M059J (cell line): ENCODE measurements at regions not wholly inside any gene's neighbourhood (a gene's known extent, or its start where the extent isn't known, plus 50 kb on each side); places are given as distances from the start of the nearest gene placed in this dataset.

Experiments used
- DNase-seq: peaks from one replicate; pipeline ENCODE4 v3.0.0-alpha.2; 2012; ENCODE audit warnings: low read depth

GRCh38 chr11:70535191-70535971 lies 137.1 kb downstream of the CTTN start:
- DNase-seq, result no peak

DNA sequence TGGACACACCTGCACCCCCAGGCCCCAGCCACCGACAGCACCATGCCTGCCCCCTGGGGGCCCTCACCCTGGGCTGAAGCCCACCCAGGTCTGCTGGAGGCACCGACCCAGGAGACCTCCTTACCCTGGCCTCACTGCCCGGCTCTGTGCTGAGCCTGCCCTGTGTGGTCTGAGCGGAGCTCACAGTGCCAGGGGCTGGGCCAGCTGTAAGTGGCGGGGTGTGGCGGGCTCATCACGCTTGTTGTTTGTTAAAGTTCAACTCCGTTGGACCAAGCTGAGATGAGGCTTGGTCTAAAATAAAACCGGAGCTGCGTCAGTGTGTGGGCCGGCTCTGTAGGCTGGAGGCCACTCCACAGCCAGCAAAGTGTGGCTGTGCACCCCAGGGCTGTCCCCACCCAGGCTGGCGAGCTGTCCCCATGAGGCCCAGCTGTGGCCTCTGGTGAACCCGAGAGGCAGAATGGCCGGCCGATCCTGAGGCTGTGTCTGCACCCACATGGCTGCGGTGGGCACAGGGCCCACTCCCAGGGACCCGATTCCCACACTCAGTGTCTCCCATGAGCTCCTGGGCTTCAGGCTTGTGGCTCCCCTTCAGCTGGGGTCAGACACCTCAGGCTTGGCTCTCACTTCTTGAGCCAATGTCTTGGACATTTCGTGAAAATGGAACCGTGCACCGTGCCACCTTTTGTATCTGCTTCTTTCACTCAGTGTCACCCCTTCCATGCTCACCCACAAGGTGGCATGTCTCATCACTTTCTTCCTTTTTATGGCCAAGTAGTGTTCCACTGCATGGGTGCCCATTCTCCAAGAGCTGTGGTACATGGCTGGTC lies 137.9 kb downstream of the CTTN start:
- no peak for DNase-seq

GRCh38 chr11:70537576-70538571 lies 139.5 kb downstream of the CTTN start:
- no peak for DNase-seq

GRCh38 chr11:70538641-70539359 lies 140.5 kb downstream of the CTTN start:
- DNase-seq, result no peak

- DNase-seq, result no peak
Measured at GRCh38 chr11:70539360-70540095, 141.2 kb downstream of the CTTN start.

DNA sequence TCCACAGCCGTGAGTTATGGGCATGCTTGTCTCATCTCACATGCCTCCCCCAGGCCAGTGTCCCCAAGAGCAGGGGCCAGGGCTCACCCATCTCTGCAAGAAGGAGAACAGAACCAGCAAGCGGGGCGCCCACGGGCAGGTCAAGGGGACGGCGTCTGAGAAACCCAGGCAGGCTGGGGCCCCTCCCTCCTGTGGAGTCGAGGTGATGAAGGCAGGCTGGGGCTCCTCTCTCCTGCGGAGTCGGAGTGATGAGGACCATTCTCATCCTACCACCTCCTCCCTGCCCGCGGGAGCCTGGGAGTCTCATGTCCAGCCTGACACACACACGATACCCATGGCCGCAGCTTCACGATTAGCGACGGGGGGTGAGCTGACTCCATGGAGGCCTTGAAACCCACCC lies 141.9 kb downstream of the CTTN start:
- DNase-seq, result no peak

GRCh38 chr11:70541176-70541575 lies 142.8 kb downstream of the CTTN start:
- no peak for DNase-seq

GRCh38 chr11:70541699-70542098 lies 143.4 kb downstream of the CTTN start:
- no peak for DNase-seq

- DNase-seq, result no peak
Measured at GRCh38 chr11:70542406-70542805, 144.1 kb downstream of the CTTN start.

DNA sequence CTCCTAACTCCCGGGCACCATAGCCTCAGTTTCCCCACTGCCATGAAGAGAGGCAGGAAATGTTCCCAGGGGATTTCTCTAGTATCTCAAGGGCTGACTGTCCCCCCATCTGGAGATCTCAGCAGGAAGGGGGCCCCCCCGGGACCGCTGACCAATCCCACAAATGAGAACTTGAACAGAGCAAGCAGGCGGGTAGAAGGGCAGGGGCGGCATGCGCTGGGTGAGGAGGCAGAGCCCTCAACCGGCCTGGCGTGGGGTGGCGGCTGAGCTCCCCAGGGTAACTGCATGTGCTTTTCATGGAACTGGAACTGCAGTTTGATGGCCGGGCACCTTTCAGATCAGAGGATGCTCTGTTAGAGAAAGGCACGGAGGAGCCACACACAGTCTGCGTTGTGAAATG lies 144.5 kb downstream of the CTTN start:
- no peak for DNase-seq

GRCh38 chr11:70543611-70544010 lies 145.3 kb downstream of the CTTN start:
- no peak for DNase-seq

- no peak for DNase-seq
Measured at GRCh38 chr11:70544067-70544773, 145.9 kb downstream of the CTTN start.

DNA sequence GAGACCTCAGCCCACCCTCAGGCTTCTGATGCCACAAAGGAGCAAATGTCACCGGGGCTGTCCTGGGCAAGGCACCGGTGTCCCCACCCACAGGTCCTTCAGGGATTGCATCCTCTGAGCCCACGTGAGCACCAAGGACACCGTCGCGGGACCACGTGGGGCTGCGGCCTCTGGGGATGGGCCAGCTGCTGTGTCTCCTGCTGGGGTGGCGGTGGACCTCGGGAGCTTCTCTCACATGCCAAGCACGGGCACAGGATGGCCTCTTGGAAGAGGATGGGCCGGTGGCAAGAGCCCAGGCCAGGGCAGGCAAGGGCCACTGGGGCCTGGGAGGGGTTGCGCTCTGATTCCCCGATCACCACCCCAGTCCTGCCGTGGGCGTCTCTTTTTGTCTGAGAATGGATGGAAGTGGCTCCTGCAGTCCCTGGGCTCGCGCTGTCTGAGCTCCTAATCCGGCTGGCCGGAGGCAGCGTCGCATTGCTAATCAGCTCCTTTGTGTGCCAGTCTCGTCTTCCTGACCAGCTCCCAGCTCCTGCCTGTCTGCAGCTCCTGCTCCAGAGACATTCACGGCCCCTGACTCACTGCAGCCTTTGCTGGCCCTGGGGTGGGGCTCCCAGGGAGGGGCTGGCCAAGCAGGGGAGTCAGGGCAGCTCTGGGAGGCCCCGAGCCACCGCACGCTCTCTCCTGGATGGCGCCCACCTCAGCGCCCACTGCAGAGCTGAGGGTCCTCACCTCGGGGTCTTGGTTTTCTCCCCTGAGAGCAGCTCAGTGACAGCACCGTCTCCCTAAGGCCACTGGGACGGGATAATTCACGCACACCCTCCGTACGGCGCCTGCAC lies 146.7 kb downstream of the CTTN start:
- DNase-seq, result peak; percentile 40

GRCh38 chr11:70545610-70545912 lies 147.2 kb downstream of the CTTN start:
- DNase-seq, result no peak

DNA sequence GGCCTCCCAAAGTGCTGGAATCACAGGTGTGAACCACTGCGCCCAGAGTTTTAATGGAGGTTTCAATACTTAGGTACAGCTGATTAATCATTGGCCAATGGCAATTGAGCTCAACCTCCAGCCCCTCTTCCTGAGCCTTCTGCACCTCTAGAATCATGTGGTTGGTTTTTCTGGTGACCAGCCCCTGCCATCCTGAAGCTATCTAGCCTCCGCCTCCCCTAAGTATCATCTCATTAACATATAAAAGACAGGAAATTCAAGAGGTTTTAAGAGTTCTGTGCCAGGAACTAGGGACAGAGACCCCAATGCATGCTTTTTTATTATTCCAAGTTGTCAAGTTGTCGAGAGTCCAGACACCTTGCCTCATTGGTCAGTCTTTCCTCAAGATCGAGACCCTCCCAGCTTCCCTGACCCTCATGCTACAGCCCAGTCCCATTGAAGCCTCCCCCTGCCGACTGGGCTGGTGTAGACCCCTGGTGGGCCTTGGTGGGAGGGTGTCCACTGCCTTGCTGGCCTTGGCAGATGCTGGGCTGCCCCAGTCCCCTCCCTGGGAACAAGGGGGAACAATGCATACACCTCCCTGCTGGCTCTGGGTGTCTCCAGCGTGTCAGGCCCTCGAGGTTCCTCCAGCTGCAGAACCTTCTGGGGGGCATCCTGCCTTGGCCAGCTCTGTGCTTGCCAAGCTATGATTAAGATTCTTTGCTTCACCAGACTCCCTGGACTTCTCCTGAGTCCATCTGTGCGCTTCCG lies 148.0 kb downstream of the CTTN start:
- DNase-seq, result no peak

DNA sequence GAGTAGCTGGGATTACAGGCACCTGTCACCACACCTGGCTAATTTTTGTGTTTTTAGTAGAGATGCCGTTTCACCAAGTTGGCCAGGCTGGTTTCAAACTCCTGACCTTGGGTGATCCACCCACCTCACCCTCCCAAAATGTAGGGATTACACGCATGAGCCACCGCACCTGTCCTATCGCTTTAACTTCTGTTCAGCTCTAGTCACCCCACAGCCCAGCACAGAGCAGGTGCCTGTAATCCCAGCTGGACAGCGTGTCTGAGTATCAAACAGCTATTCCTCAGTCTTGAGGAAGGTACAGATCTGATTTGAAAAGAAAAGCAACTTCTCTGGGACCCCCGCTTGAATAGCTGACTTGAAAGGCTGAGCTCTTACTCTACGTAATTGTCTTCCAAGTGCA lies 149.1 kb downstream of the CTTN start:
- no peak for DNase-seq

- no peak for DNase-seq
Measured at GRCh38 chr11:70547821-70548670, 149.7 kb downstream of the CTTN start.
